Islet precursor cell (in vitro differentiated cells): ENCODE measurements at regions not wholly inside any gene's neighbourhood (a gene's known extent, or its start where the extent isn't known, plus 50 kb on each side); places are given as distances from the start of the nearest gene placed in this dataset.

Experiments
- DNase-seq: peaks from one replicate; pipeline ENCODE4 v3.0.0-alpha.2; 2018

- no peak for DNase-seq
Measured at GRCh38 chr12:127161466-127161865, 1105.5 kb upstream of the TMEM132C start.

GRCh38 chr12:127162307-127162706, 1104.7 kb upstream of the TMEM132C start:
- DNase-seq, result no peak

GRCh38 chr12:127162902-127163301, 1104.1 kb upstream of the TMEM132C start:
- DNase-seq, result peak; percentile 74

- peak; percentile 94 for DNase-seq
Measured at GRCh38 chr12:127165567-127166392, 1101.2 kb upstream of the TMEM132C start.

- peak; percentile 36 for DNase-seq
Measured at GRCh38 chr12:127169321-127170181, 1097.4 kb upstream of the TMEM132C start.

- DNase-seq, result peak; percentile 45
Measured at GRCh38 chr12:127170226-127171180, 1096.5 kb upstream of the TMEM132C start.

GRCh38 chr12:127172861-127173260, 1094.1 kb upstream of the TMEM132C start:
- peak; percentile 27 for DNase-seq

GRCh38 chr12:127173971-127174370, 1093.0 kb upstream of the TMEM132C start:
- DNase-seq, result peak; percentile 10

- DNase-seq, result peak; percentile 16
Measured at GRCh38 chr12:127174881-127175280, 1092.1 kb upstream of the TMEM132C start.

GRCh38 chr12:127175361-127175760, 1091.6 kb upstream of the TMEM132C start:
- no peak for DNase-seq

- DNase-seq, result no peak
Measured at GRCh38 chr12:127176804-127177203, 1090.2 kb upstream of the TMEM132C start.

- peak; percentile 57 for DNase-seq
Measured at GRCh38 chr12:127178052-127178451, 1088.9 kb upstream of the TMEM132C start.

GRCh38 chr12:127178463-127178862, 1088.5 kb upstream of the TMEM132C start:
- DNase-seq, result no peak

GRCh38 chr12:127179176-127179575, 1087.8 kb upstream of the TMEM132C start:
- DNase-seq, result no peak

GRCh38 chr12:127182018-127182417, 1085.0 kb upstream of the TMEM132C start:
- DNase-seq, result no peak

- no peak for DNase-seq
Measured at GRCh38 chr12:127189992-127190391, 1077.0 kb upstream of the TMEM132C start.

- DNase-seq, result no peak
Measured at GRCh38 chr12:127191129-127191528, 1075.8 kb upstream of the TMEM132C start.

- DNase-seq, result no peak
Measured at GRCh38 chr12:127192391-127192790, 1074.6 kb upstream of the TMEM132C start.

- DNase-seq, result no peak
Measured at GRCh38 chr12:127193341-127193740, 1073.6 kb upstream of the TMEM132C start.

GRCh38 chr12:127194176-127194575, 1072.8 kb upstream of the TMEM132C start:
- peak; percentile 75 for DNase-seq

- no peak for DNase-seq
Measured at GRCh38 chr12:127205781-127206555, 1061.0 kb upstream of the TMEM132C start.

GRCh38 chr12:127209318-127209717, 1057.7 kb upstream of the TMEM132C start:
- no peak for DNase-seq
